H1 (cell line): ENCODE measurements at regions not wholly inside any gene's neighbourhood (a gene's known extent, or its start where the extent isn't known, plus 50 kb on each side); places are given as distances from the start of the nearest gene placed in this dataset.

ENCODE experiments used
- ATF3 ChIP-seq: IDR thresholded peaks from 2 replicates; pipeline ENCODE4 v1.6.1; 2011; ENCODE audit warnings: low read depth, mild to moderate bottlenecking, low read length; ENCODE audit not compliant: insufficient read depth
- CBX5 ChIP-seq: fragments of 300-800, 300-1000 bp; sonication (generic); IDR thresholded peaks from 2 replicates; pipeline ENCODE4 v1.7.1; 2016; ENCODE audit warnings: antibody characterized with exemption, low read length, low read depth
- EP300 ChIP-seq, 2 experiments: IDR thresholded peaks; 1 replicate in 1 of 2; 2 replicates in 1 of 2; pipeline ENCODE4 v1.6.1; 2011 to 2012; ENCODE audit warnings: low read depth in 2 of 2, low read length in 2 of 2, mild to moderate bottlenecking in 2 of 2, borderline replicate concordance in 1 of 2, inconsistent platforms in 1 of 2, moderate library complexity in 1 of 2
- KDM5A ChIP-seq: fragments of 200-600 bp; IDR thresholded peaks from 2 replicates; pipeline ENCODE4 v1.7.1; 2012; ENCODE audit warnings: mild to moderate bottlenecking, low read length, inconsistent platforms, mixed read lengths
- SIX5 ChIP-seq: IDR thresholded peaks from 2 replicates; pipeline ENCODE4 v1.6.1; 2011; ENCODE audit warnings: mild to moderate bottlenecking, low read depth, low read length

- no peak for TF ChIP-seq ATF3
- TF ChIP-seq SIX5 = no peak
- no peak for TF ChIP-seq KDM5A
- TF ChIP-seq EP300 (IDR thresholded peaks at IDR 0.05; ENCODE audit: borderline replicate concordance in 1 of 2, low read depth in 2 of 2, low read length in 2 of 2) = no peak
- TF ChIP-seq CBX5 = no peak
These were observed 234.6 kb upstream of the CD180 start (continued) for GRCh38 chr5:67431191-67431590.
